ENCODE measurements at regions not wholly inside any gene's neighbourhood (a gene's known extent, or its start where the extent isn't known, plus 50 kb on each side); places are given as distances from the start of the nearest gene placed in this dataset.
A peak's percentile ranks its signal among the peaks of the same experiment; 100 is the strongest.

DNA sequence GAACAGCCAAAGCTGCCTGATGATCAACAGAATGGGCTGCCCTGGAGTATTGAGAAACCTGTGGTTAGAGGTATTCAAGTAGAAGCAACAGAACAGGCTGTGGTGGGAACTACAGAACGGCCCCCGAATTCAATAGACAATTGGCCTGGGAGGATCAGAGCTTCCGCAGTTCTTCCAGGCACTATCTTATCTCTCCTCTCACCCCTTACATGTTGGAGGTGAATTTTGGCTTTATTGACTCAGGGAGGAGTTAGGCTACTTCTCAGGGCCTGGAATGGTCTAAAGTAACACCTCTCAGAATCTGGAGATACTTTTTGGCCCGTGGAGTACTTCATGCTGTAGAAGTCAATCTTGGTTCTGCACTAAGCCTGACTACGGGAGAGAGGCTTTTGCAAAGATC, 253.0 kb downstream of the PRDM2 start:
- TF ChIP-seq, protein P1, sequence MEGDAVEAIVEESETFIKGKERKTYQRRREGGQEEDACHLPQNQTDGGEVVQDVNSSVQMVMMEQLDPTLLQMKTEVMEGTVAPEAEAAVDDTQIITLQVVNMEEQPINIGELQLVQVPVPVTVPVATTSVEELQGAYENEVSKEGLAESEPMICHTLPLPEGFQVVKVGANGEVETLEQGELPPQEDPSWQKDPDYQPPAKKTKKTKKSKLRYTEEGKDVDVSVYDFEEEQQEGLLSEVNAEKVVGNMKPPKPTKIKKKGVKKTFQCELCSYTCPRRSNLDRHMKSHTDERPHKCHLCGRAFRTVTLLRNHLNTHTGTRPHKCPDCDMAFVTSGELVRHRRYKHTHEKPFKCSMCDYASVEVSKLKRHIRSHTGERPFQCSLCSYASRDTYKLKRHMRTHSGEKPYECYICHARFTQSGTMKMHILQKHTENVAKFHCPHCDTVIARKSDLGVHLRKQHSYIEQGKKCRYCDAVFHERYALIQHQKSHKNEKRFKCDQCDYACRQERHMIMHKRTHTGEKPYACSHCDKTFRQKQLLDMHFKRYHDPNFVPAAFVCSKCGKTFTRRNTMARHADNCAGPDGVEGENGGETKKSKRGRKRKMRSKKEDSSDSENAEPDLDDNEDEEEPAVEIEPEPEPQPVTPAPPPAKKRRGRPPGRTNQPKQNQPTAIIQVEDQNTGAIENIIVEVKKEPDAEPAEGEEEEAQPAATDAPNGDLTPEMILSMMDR (IDR thresholded peaks at IDR 0.05; ENCODE audit: borderline replicate concordance, extremely low read depth, insufficient read depth) = no peak
- DNase-seq (no peak), FAIRE-seq (no peak)
- H3K27me3 ChIP-seq (ENCODE audit: control insufficient read depth, insufficient read depth, low read length) = no peaks in the 10 kb centered on the region
- H3K27ac ChIP-seq (ENCODE audit: low read depth in 2 of 2, low read length in 2 of 2) = no peak overlapping the region
- H3K9ac ChIP-seq (ENCODE audit: low read length in 3 of 3) = no peak overlapping the region
- H3K36me3 ChIP-seq (ENCODE audit: control insufficient read depth in 2 of 3, insufficient read depth in 3 of 3, low read length in 3 of 3) = no peaks in the 10 kb centered on the region
- intact Hi-C loops (cut with DNase I) = no loop called here
- H3K4me3 ChIP-seq (ENCODE audit: low read length in 3 of 3) = no peak overlapping the region
- no peaks in the 10 kb centered on the region for H3K9me3 ChIP-seq (ENCODE audit: control insufficient read depth in 2 of 3, insufficient read depth in 1 of 3, low read length in 3 of 3)
- no peaks in the 10 kb centered on the region for H3K4me1 ChIP-seq (ENCODE audit: control insufficient read depth in 2 of 3, insufficient read depth in 2 of 3, low read depth in 1 of 3, low read length in 3 of 3)

DNA sequence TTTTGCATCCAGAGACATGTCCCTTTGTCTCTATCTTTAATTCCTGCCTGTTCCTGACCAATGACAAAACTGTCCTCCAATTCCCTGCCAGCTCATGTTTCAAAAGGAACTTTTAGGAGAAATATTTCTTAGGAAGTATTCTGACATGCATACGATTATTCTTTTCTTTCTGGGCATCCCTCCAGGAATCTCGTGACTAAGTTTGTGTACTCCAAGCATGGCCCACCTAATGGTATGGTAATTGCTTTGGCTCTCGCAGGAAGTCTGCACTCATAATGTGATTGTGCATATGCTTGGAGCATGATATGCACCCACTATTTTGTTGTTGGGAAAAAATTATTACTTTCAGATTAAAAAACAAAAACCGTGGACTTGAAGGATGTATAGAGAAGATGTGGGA, 256.4 kb downstream of the PRDM2 start:
- Histone ChIP-seq H3K4me1 (ENCODE audit: control insufficient read depth in 2 of 3, insufficient read depth in 2 of 3, low read depth in 1 of 3, low read length in 3 of 3) (no peaks in the 10 kb centered on the region), H3K36me3 (ENCODE audit: control insufficient read depth in 2 of 3, insufficient read depth in 3 of 3, low read length in 3 of 3) (no peaks in the 10 kb centered on the region), H3K9ac (ENCODE audit: low read length in 3 of 3) (no peak overlapping the region), H3K4me3 (ENCODE audit: low read length in 3 of 3) (no peak overlapping the region), H3K27ac (ENCODE audit: low read depth in 2 of 2, low read length in 2 of 2) (no peak overlapping the region), H3K27me3 (ENCODE audit: control insufficient read depth, insufficient read depth, low read length) (no peaks in the 10 kb centered on the region), H3K9me3 (ENCODE audit: control insufficient read depth in 2 of 3, insufficient read depth in 1 of 3, low read length in 3 of 3) (no peaks in the 10 kb centered on the region)
- FAIRE-seq (no peak), DNase-seq (peak in 2 of 5 donors; percentile 42 to 80)
- TF ChIP-seq, protein P1 (IDR thresholded peaks at IDR 0.05; ENCODE audit: borderline replicate concordance, extremely low read depth, insufficient read depth) = no peak
- intact Hi-C loops (cut with DNase I) = no loop called here

DNA sequence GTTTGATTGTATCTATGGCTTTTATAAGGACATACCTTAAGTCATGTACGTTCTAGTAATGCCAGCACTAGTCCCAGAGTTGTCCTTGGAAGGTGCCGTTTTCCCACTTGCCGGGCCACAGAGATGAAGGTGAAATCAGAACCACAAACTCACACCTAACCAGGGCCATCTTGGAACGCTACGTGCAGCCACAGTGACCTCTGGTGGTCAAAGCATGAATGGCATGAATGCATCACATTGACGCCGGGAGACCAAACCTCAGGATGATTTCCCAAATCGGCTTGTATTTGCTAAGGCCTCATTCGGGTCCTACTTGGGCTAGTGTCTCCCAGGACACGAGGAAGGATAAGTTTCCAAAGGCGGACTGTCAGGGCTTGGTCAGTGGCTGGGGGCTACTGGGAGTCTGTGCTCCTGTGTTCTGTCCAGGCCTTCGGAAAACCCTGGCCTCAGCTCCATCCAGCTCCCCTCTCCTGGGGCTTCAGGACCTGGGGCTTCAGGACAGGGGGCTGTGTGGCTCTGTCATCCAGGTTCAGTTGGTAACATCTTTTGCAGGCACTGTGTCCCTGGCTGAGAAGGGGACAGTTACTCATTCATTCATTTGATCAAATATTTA, 260.5 kb downstream of the PRDM2 start:
- TF ChIP-seq, protein P1 (IDR thresholded peaks at IDR 0.05; ENCODE audit: borderline replicate concordance, extremely low read depth, insufficient read depth) = peak; percentile 99
- no peak overlapping the region for H3K9ac ChIP-seq (ENCODE audit: low read length in 3 of 3)
- no peak overlapping the region for H3K27ac ChIP-seq (ENCODE audit: low read depth in 2 of 2, low read length in 2 of 2)
- peak in 4 of 5 donors; percentile 68 to 82 (median 74) for DNase-seq
- no peaks in the 10 kb centered on the region for H3K36me3 ChIP-seq (ENCODE audit: control insufficient read depth in 2 of 3, insufficient read depth in 3 of 3, low read length in 3 of 3)
- FAIRE-seq = no peak
- H3K4me3 ChIP-seq (ENCODE audit: low read length in 3 of 3) = no peak overlapping the region
- no peaks in the 10 kb centered on the region for H3K27me3 ChIP-seq (ENCODE audit: control insufficient read depth, insufficient read depth, low read length)
- H3K4me1 ChIP-seq (ENCODE audit: control insufficient read depth in 2 of 3, insufficient read depth in 2 of 3, low read depth in 1 of 3, low read length in 3 of 3) = no peaks in the 10 kb centered on the region
- intact Hi-C loops (cut with DNase I) = loop anchor here (5.0 kb wide), 1 partner anchor 293 kb away; no protein-coding TSS in a partner anchor
- H3K9me3 ChIP-seq (ENCODE audit: control insufficient read depth in 2 of 3, insufficient read depth in 1 of 3, low read length in 3 of 3) = no peaks in the 10 kb centered on the region

DNA sequence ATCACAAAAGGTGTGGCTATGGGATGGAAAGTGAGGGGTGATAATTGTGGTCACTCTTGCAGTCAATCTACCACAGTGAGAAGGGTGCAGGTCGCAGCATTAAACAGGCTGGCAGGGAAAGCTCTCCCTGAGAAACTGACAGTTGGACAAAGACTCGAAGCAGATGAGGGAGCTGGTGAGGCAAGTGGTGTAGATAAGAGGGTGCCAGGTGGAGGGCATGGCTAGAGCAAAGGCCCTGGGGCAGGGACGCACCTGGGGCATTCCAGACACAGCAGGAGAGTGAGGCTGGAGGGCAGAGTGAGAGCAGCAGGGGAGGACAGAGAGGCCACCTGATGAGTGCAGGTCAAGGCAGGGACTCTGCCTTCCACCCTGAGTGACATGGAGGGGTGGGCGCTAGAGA, 264.8 kb downstream of the PRDM2 start:
- no peak for FAIRE-seq
- Histone ChIP-seq H3K4me1 (ENCODE audit: control insufficient read depth in 2 of 3, insufficient read depth in 2 of 3, low read depth in 1 of 3, low read length in 3 of 3) (no peaks in the 10 kb centered on the region), H3K27ac (ENCODE audit: low read depth in 2 of 2, low read length in 2 of 2) (no peak overlapping the region), H3K36me3 (ENCODE audit: control insufficient read depth in 2 of 3, insufficient read depth in 3 of 3, low read length in 3 of 3) (no peaks in the 10 kb centered on the region), H3K4me3 (ENCODE audit: low read length in 3 of 3) (no peak overlapping the region), H3K27me3 (ENCODE audit: control insufficient read depth, insufficient read depth, low read length) (no peaks in the 10 kb centered on the region), H3K9ac (ENCODE audit: low read length in 3 of 3) (no peak overlapping the region), H3K9me3 (ENCODE audit: control insufficient read depth in 2 of 3, insufficient read depth in 1 of 3, low read length in 3 of 3) (no peaks in the 10 kb centered on the region)
- TF ChIP-seq, protein P1 (IDR thresholded peaks at IDR 0.05; ENCODE audit: borderline replicate concordance, extremely low read depth, insufficient read depth) = no peak
- intact Hi-C loops (cut with DNase I) = loop anchor here (5.0 kb wide), 1 partner anchor 297 kb away; no protein-coding TSS in a partner anchor
- DNase-seq = no peak
